ENCODE measurements at regions not wholly inside any gene's neighbourhood (a gene's known extent, or its start where the extent isn't known, plus 50 kb on each side); places are given as distances from the start of the nearest gene placed in this dataset.

- H3K27me3 Mint-ChIP-seq: peaks cover 35% of the 10 kb centered on the region
- no peak for ATAC-seq (ENCODE audit: low read depth in 2 of 2)
- no peaks in the 10 kb centered on the region for H3K36me3 Mint-ChIP-seq
- peaks cover 0 to 7% (median 2%) of the 10 kb centered on the region in 7 donors for H3K9me3 Mint-ChIP-seq
- H3K27ac Mint-ChIP-seq: no peak overlapping the region
- Histone ChIP-seq H3K4me1 (ENCODE audit: control insufficient read depth, insufficient read depth, low read length, poor library complexity, severe bottlenecking) (no peaks in the 10 kb centered on the region), H3K27me3 (ENCODE audit: control insufficient read depth, insufficient read depth, low read length) (peaks cover 9% of the 10 kb centered on the region), H3K27ac (ENCODE audit: insufficient read depth, low read length, poor library complexity, severe bottlenecking) (no peak overlapping the region), H3K9me3 (ENCODE audit: control insufficient read depth in 2 of 2, low read length in 2 of 2) (peaks cover 4% of the 10 kb centered on the region in 2 experiments), H3K4me3 (ENCODE audit: low read depth, low read length) (no peak overlapping the region), H3K36me3 (ENCODE audit: control insufficient read depth, insufficient read depth, low read length) (no peaks in the 10 kb centered on the region)
- DNase-seq: no peak
- no peak overlapping the region for H3K4me3 Mint-ChIP-seq
- no peaks in the 10 kb centered on the region for H3K4me1 Mint-ChIP-seq
Measured at GRCh38 chr4:153034681-153035080, 98.6 kb downstream of the FHDC1 start.

DNA sequence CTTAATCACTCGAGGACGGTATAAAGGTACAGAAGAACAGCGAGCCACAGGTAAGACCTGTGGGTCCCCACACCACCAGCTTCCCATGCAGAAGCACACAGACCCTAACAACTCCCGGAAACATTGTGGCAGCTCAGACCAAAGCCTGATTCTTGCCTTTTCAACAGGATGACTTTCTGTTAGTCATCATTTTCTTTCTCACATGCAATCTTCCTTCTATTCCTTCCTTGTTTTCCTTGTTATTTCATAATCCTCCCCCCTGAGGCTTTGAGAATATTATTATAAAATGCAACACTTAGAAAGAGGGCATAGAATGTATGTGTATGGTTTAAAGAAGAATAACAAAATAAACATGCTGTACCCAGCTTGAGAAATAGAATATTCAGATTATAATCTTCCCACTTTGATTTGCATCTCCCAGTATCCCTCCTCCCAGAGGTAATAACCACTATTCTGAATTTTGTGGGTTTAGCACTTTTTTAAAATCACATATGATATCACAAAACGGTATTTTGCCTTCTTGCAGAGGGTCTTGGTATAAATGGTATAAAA, 100.9 kb downstream of the FHDC1 start:
- no peak for ATAC-seq (ENCODE audit: low read depth in 2 of 2)
- Histone ChIP-seq H3K4me3 (ENCODE audit: low read depth, low read length) (no peak overlapping the region), H3K27me3 (ENCODE audit: control insufficient read depth, insufficient read depth, low read length) (peaks cover 7% of the 10 kb centered on the region), H3K36me3 (ENCODE audit: control insufficient read depth, insufficient read depth, low read length) (no peaks in the 10 kb centered on the region), H3K9me3 (ENCODE audit: control insufficient read depth in 2 of 2, low read length in 2 of 2) (no peaks in the 10 kb centered on the region), H3K27ac (ENCODE audit: insufficient read depth, low read length, poor library complexity, severe bottlenecking) (no peak overlapping the region), H3K4me1 (ENCODE audit: control insufficient read depth, insufficient read depth, low read length, poor library complexity, severe bottlenecking) (no peaks in the 10 kb centered on the region)
- Mint-ChIP-seq H3K4me1 (no peaks in the 10 kb centered on the region), H3K27me3 (peaks cover 30% of the 10 kb centered on the region), H3K27ac (no peak overlapping the region), H3K36me3 (no peaks in the 10 kb centered on the region), H3K9me3 (peaks cover 0 to 2% (median 0%) of the 10 kb centered on the region in 7 donors), H3K4me3 (no peak overlapping the region)
- no peak for DNase-seq

DNA sequence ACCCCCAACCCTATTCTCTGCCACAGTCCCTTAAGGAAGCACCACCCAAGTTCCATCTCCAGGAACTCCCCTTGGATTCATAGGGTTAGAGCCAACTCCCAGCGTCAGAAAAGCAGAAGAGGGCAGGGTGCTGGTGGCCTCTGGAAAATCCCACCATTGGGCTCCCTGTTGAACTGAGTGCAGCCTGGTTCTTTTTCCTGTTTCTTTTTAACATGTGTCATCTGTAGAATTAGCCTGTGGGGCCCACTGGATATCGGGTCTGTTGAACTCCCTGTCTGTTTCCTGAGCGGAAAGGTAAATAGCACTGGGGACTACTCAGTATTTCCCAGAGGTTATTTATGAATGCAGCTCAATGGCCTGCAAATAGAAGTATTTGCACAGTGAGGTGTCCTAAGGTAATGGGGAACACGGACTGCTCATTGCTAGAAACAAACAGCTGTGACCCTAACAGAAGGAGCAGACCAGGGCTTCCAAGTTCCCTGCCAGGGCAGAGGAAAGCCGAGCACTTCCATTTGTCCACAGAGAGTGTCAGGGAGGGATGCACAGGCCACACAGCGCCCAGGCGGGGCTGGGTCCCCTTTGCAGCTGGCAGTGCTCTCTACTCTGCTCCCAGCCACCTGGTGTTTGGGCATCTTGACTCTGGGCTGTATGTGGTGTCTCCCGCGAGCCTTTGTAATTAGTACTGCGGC, 102.6 kb downstream of the FHDC1 start:
- Histone ChIP-seq H3K27ac (ENCODE audit: insufficient read depth, low read length, poor library complexity, severe bottlenecking) (no peak overlapping the region), H3K36me3 (ENCODE audit: control insufficient read depth, insufficient read depth, low read length) (no peaks in the 10 kb centered on the region), H3K27me3 (ENCODE audit: control insufficient read depth, insufficient read depth, low read length) (peaks cover 13% of the 10 kb centered on the region), H3K4me3 (ENCODE audit: low read depth, low read length) (no peak overlapping the region), H3K4me1 (ENCODE audit: control insufficient read depth, insufficient read depth, low read length, poor library complexity, severe bottlenecking) (no peaks in the 10 kb centered on the region), H3K9me3 (ENCODE audit: control insufficient read depth in 2 of 2, low read length in 2 of 2) (no peaks in the 10 kb centered on the region)
- peaks cover 0 to 2% (median 0%) of the 10 kb centered on the region in 7 donors for H3K9me3 Mint-ChIP-seq
- H3K36me3 Mint-ChIP-seq: no peaks in the 10 kb centered on the region
- no peak overlapping the region for H3K27ac Mint-ChIP-seq
- H3K27me3 Mint-ChIP-seq: peaks cover 22% of the 10 kb centered on the region
- H3K4me3 Mint-ChIP-seq: no peak overlapping the region
- no peak for ATAC-seq (ENCODE audit: low read depth in 2 of 2)
- no peaks in the 10 kb centered on the region for H3K4me1 Mint-ChIP-seq
- DNase-seq: no peak

DNA sequence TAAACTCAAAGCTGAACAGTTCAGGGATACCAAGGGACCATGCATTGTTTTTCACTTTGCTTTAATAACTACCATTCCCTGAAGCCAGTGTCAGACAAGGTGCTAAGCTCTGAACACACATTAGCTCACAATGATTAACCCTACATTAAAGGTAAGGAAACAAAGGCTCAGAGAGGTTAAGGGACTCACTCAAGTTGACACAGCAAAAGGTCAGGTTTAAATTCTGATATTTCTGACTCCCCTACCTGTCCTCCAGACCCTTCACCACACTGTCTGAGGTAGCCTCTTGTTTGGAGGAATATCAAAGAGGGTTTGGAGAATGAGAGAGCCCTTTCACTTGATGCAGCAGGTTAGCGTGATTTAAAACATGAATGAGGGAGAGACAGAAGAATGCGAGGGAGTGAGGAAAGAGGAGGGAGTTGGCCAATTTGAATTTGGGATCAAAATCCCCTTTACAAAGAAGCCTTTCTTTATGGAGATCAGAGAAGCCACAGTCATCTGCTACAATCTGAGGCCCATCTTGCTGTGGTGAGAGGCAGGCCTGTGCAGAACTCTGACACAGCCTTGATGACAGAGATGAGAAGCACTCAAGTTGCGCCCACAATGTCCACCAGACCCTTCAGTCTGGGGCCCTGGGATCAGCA, 103.5 kb downstream of the FHDC1 start:
- Mint-ChIP-seq H3K4me3 (no peak overlapping the region), H3K9me3 (peaks cover 0 to 4% (median 0%) of the 10 kb centered on the region in 7 donors), H3K27me3 (peaks cover 24% of the 10 kb centered on the region), H3K4me1 (no peaks in the 10 kb centered on the region), H3K27ac (no peak overlapping the region), H3K36me3 (no peaks in the 10 kb centered on the region)
- DNase-seq (no peak), ATAC-seq (ENCODE audit: low read depth in 2 of 2) (no peak)
- Histone ChIP-seq H3K9me3 (ENCODE audit: control insufficient read depth in 2 of 2, low read length in 2 of 2) (no peaks in the 10 kb centered on the region), H3K27ac (ENCODE audit: insufficient read depth, low read length, poor library complexity, severe bottlenecking) (no peak overlapping the region), H3K4me3 (ENCODE audit: low read depth, low read length) (no peak overlapping the region), H3K27me3 (ENCODE audit: control insufficient read depth, insufficient read depth, low read length) (peaks cover 16% of the 10 kb centered on the region), H3K36me3 (ENCODE audit: control insufficient read depth, insufficient read depth, low read length) (no peaks in the 10 kb centered on the region), H3K4me1 (ENCODE audit: control insufficient read depth, insufficient read depth, low read length, poor library complexity, severe bottlenecking) (no peaks in the 10 kb centered on the region)

- peaks cover 19% of the 10 kb centered on the region for H3K27me3 Mint-ChIP-seq
- no peaks in the 10 kb centered on the region for H3K36me3 Mint-ChIP-seq
- DNase-seq: no peak
Measured at GRCh38 chr4:153040677-153041076, 104.6 kb downstream of the FHDC1 start.

DNA sequence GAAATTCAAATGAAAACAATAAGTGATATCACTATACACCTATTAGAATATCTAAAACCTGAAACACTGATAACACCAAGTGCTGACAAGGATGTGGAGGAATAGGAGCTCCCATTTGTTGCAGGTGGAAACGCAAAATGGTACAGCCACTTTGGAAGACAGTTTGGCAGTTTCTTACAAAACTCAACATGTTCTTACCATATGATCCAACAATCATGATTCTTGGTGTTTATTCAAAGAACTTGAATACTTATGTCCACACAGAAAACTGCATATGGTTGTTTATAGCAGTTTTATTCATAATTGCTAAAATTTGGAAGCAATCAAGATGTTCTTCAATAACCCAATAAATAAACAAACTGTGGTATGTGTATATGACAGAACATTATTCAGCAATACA, 107.9 kb downstream of the FHDC1 start:
- Histone ChIP-seq H3K4me3 (ENCODE audit: low read depth, low read length) (no peak overlapping the region), H3K27ac (ENCODE audit: insufficient read depth, low read length, poor library complexity, severe bottlenecking) (no peak overlapping the region), H3K36me3 (ENCODE audit: control insufficient read depth, insufficient read depth, low read length) (no peaks in the 10 kb centered on the region), H3K4me1 (ENCODE audit: control insufficient read depth, insufficient read depth, low read length, poor library complexity, severe bottlenecking) (no peaks in the 10 kb centered on the region), H3K9me3 (ENCODE audit: control insufficient read depth in 2 of 2, low read length in 2 of 2) (no peaks in the 10 kb centered on the region), H3K27me3 (ENCODE audit: control insufficient read depth, insufficient read depth, low read length) (peaks cover 13% of the 10 kb centered on the region)
- peaks cover 0 to 5% (median 2%) of the 10 kb centered on the region in 4 donors for H3K4me1 Mint-ChIP-seq
- H3K4me3 Mint-ChIP-seq: no peak overlapping the region
- peaks cover 0 to 4% (median 0%) of the 10 kb centered on the region in 7 donors for H3K9me3 Mint-ChIP-seq
- ATAC-seq (ENCODE audit: low read depth in 2 of 2) (no peak), DNase-seq (no peak)
- H3K36me3 Mint-ChIP-seq: no peaks in the 10 kb centered on the region
- no peak overlapping the region for H3K27ac Mint-ChIP-seq
- H3K27me3 Mint-ChIP-seq: peaks cover 7% of the 10 kb centered on the region

More at GRCh38 chr4:153040677-153041076, 104.6 kb downstream of the FHDC1 start:
- Histone ChIP-seq H3K27ac (ENCODE audit: insufficient read depth, low read length, poor library complexity, severe bottlenecking) (no peak overlapping the region), H3K4me3 (ENCODE audit: low read depth, low read length) (no peak overlapping the region), H3K4me1 (ENCODE audit: control insufficient read depth, insufficient read depth, low read length, poor library complexity, severe bottlenecking) (no peaks in the 10 kb centered on the region), H3K27me3 (ENCODE audit: control insufficient read depth, insufficient read depth, low read length) (peaks cover 16% of the 10 kb centered on the region), H3K36me3 (ENCODE audit: control insufficient read depth, insufficient read depth, low read length) (no peaks in the 10 kb centered on the region), H3K9me3 (ENCODE audit: control insufficient read depth in 2 of 2, low read length in 2 of 2) (no peaks in the 10 kb centered on the region)
- Mint-ChIP-seq H3K27ac (no peak overlapping the region), H3K9me3 (peaks cover 0 to 4% (median 0%) of the 10 kb centered on the region in 7 donors), H3K4me1 (peaks cover 0 to 4% (median 2%) of the 10 kb centered on the region in 4 donors), H3K4me3 (no peak overlapping the region)
- ATAC-seq (ENCODE audit: low read depth in 2 of 2): no peak

DNA sequence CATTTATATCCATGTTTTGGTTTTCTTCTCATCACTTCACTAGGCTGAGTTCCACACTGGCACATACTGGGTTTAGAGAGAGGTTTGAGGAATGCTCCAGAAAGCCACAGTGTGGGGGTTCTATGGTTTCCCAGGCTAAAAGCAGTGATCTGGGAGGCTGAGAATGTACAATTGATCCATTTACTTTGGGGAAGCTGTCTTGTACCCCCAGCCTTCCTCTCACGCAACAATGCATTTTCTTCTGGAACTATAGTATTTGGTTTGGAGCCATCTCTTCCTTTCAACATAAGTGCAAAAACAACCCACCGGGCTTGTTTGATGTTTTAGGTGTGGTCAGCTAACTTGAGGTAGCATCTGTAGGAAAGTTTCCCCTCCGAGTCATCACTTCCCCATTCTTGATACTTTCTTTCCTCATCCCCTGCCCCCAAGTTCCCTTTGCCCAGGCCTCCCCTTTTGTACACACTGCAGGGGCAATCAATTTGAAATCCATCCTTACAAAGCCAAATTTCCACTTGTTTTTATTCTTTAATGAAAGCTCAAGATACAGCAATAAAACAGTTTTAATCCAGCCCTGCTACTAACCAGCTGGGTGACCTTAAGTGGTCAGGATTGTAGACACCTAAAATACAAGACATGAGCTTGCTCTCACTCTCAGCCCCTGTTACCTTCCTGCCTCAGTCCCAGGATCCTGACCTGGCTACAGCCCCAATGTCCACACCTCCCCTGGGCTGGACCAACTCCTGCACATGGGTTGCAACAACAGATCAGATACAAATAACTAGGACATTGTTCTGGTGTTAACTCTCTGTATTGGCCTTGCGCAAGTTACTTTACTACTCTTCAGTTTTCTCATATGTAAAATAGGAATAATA, 109.2 kb downstream of the FHDC1 start:
- H3K27ac Mint-ChIP-seq: peak overlapping the region in 1 of 3 donors; percentile 0
- no peak overlapping the region for H3K4me3 ChIP-seq (ENCODE audit: low read depth, low read length)
- no peak for DNase-seq

More for the DNA sequence above, 109.2 kb downstream of the FHDC1 start:
- Mint-ChIP-seq H3K27me3 (peaks cover 5% of the 10 kb centered on the region), H3K4me3 (no peak overlapping the region), H3K4me1 (peaks cover 0 to 5% (median 2%) of the 10 kb centered on the region in 4 donors), H3K36me3 (no peaks in the 10 kb centered on the region), H3K9me3 (peaks cover 0 to 4% (median 0%) of the 10 kb centered on the region in 7 donors)
- Histone ChIP-seq H3K27ac (ENCODE audit: insufficient read depth, low read length, poor library complexity, severe bottlenecking) (no peak overlapping the region), H3K9me3 (ENCODE audit: control insufficient read depth in 2 of 2, low read length in 2 of 2) (no peaks in the 10 kb centered on the region), H3K4me1 (ENCODE audit: control insufficient read depth, insufficient read depth, low read length, poor library complexity, severe bottlenecking) (no peaks in the 10 kb centered on the region), H3K27me3 (ENCODE audit: control insufficient read depth, insufficient read depth, low read length) (peaks cover 8% of the 10 kb centered on the region), H3K36me3 (ENCODE audit: control insufficient read depth, insufficient read depth, low read length) (no peaks in the 10 kb centered on the region)
- no peak for ATAC-seq (ENCODE audit: low read depth in 2 of 2)
